ENCODE measurements at regions not wholly inside any gene's neighbourhood (a gene's known extent, or its start where the extent isn't known, plus 50 kb on each side); places are given as distances from the start of the nearest gene placed in this dataset.

DNA sequence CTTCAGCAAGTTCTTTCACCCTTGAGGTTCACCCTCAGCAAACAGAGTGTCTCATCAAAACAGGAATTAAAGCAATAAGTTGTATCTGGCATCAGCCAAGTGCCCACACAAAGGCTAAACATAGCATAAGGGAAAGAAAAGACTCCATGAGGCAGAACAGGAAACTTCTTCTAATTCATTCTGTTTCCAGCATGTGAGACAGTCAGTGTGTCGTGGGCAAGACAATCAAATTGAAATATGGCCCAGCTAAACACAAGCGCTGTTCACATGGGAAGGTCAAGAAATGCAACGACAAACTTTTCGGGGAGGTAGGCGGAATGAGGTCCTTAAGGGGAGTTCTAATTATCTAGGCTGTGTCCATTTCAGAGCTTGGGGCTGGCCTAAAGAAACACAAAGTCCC, 393.4 kb downstream of the HAPSTR1 start:
- Histone ChIP-seq H3K27ac (ENCODE audit: low read length) (no peak overlapping the region), H3K4me1 (ENCODE audit: control insufficient read depth, insufficient read depth, low read length) (no peaks in the 10 kb centered on the region), H3K27me3 (ENCODE audit: control insufficient read depth, insufficient read depth, low read length) (no peaks in the 10 kb centered on the region), H3K36me3 (ENCODE audit: control insufficient read depth, insufficient read depth, low read length) (no peaks in the 10 kb centered on the region), H3K9me3 (ENCODE audit: control insufficient read depth, insufficient read depth, low read length) (no peaks in the 10 kb centered on the region), H3K4me3 (ENCODE audit: low read length) (no peak overlapping the region)
- peaks cover 0 to 2% of the 10 kb centered on the region in 2 donors for H3K9me3 Mint-ChIP-seq
- DNase-seq (no peak), ATAC-seq (no peak)
- no peak overlapping the region for H3K27ac Mint-ChIP-seq
- H3K4me1 Mint-ChIP-seq, result no peaks in the 10 kb centered on the region
- H3K36me3 Mint-ChIP-seq, result no peaks in the 10 kb centered on the region
- intact Hi-C loops (cut with micrococcal nuclease), result no loop called here
- no peak overlapping the region for H3K4me3 Mint-ChIP-seq
- no peaks in the 10 kb centered on the region for H3K27me3 Mint-ChIP-seq (ENCODE audit: low read depth in 2 of 2)
- TF ChIP-seq, protein P1, sequence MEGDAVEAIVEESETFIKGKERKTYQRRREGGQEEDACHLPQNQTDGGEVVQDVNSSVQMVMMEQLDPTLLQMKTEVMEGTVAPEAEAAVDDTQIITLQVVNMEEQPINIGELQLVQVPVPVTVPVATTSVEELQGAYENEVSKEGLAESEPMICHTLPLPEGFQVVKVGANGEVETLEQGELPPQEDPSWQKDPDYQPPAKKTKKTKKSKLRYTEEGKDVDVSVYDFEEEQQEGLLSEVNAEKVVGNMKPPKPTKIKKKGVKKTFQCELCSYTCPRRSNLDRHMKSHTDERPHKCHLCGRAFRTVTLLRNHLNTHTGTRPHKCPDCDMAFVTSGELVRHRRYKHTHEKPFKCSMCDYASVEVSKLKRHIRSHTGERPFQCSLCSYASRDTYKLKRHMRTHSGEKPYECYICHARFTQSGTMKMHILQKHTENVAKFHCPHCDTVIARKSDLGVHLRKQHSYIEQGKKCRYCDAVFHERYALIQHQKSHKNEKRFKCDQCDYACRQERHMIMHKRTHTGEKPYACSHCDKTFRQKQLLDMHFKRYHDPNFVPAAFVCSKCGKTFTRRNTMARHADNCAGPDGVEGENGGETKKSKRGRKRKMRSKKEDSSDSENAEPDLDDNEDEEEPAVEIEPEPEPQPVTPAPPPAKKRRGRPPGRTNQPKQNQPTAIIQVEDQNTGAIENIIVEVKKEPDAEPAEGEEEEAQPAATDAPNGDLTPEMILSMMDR (IDR thresholded peaks at IDR 0.05), result no peak
- 25% methylated on average over 5 of the region's 5 CpGs for WGBS (ENCODE audit: insufficient coverage)

DNA sequence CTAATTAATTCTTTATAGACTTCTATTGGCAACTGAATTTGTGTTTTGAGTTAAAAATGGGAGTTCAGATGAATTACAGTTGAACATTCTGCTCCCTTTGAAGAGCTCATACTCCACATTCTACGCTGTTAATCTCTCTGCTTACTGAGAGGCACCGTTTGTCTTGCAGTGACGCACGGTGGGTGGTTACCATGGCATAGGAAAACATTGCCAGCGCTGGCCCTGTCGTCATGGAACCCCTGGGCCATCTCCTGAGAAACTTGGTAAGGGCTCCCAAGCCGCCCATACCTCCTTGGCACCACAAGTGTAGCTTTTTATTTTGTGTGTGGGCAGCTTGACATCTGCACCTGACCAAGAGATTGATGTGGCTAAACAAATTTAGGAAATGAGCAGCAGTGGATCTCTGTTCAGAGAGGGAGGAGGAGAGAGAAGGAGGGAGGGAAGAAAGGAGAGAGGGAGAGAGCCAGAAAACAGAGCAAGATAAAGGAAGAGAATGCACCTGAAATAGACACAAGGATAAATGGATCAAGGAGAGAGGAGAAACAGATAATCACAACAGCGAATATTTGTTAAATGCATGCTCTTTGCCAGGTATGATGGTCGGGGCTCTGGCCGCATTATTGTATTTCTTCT, 398.5 kb downstream of the HAPSTR1 start:
- Histone ChIP-seq H3K4me3 (ENCODE audit: low read length) (no peak overlapping the region), H3K36me3 (ENCODE audit: control insufficient read depth, insufficient read depth, low read length) (no peaks in the 10 kb centered on the region), H3K27me3 (ENCODE audit: control insufficient read depth, insufficient read depth, low read length) (no peaks in the 10 kb centered on the region), H3K4me1 (ENCODE audit: control insufficient read depth, insufficient read depth, low read length) (no peaks in the 10 kb centered on the region), H3K9me3 (ENCODE audit: control insufficient read depth, insufficient read depth, low read length) (no peaks in the 10 kb centered on the region), H3K27ac (ENCODE audit: low read length) (no peak overlapping the region)
- Mint-ChIP-seq H3K27ac (no peak overlapping the region), H3K36me3 (no peaks in the 10 kb centered on the region), H3K9me3 (peaks cover 0 to 5% of the 10 kb centered on the region in 2 donors), H3K4me3 (no peak overlapping the region), H3K4me1 (no peaks in the 10 kb centered on the region), H3K27me3 (ENCODE audit: low read depth in 2 of 2) (no peaks in the 10 kb centered on the region)
- TF ChIP-seq, protein P1 (IDR thresholded peaks at IDR 0.05), result no peak
- WGBS (ENCODE audit: insufficient coverage), result 74% methylated on average over 10 of the region's 10 CpGs
- no peak for DNase-seq
- intact Hi-C loops (cut with micrococcal nuclease), result no loop called here
- no peak for ATAC-seq

- no peaks in the 10 kb centered on the region for H3K27me3 ChIP-seq (ENCODE audit: control insufficient read depth, insufficient read depth, low read length)
- intact Hi-C loops (cut with micrococcal nuclease), result no loop called here
- H3K36me3 ChIP-seq (ENCODE audit: control insufficient read depth, insufficient read depth, low read length), result no peaks in the 10 kb centered on the region
- Mint-ChIP-seq H3K9me3 (peaks cover 0 to 6% of the 10 kb centered on the region in 2 donors), H3K27me3 (ENCODE audit: low read depth in 2 of 2) (no peaks in the 10 kb centered on the region), H3K36me3 (no peaks in the 10 kb centered on the region), H3K27ac (no peak overlapping the region), H3K4me3 (no peak overlapping the region), H3K4me1 (no peaks in the 10 kb centered on the region)
- no peak overlapping the region for H3K27ac ChIP-seq (ENCODE audit: low read length)
- TF ChIP-seq, protein P1 (IDR thresholded peaks at IDR 0.05), result no peak
- no peaks in the 10 kb centered on the region for H3K9me3 ChIP-seq (ENCODE audit: control insufficient read depth, insufficient read depth, low read length)
- H3K4me3 ChIP-seq (ENCODE audit: low read length), result no peak overlapping the region
- H3K4me1 ChIP-seq (ENCODE audit: control insufficient read depth, insufficient read depth, low read length), result no peaks in the 10 kb centered on the region
- no peak for DNase-seq
- WGBS (ENCODE audit: insufficient coverage), result 44% methylated on average over 2 of the region's 3 CpGs
- no peak for ATAC-seq
These were observed 404.4 kb downstream of the HAPSTR1 start for GRCh38 chr16:9495824-9496223.

GRCh38 chr16:9497750-9498149, 406.3 kb downstream of the HAPSTR1 start:
- WGBS (ENCODE audit: insufficient coverage), result 77% methylated on average over 3 of the region's 3 CpGs
- ATAC-seq, result no peak

More at GRCh38 chr16:9497750-9498149, 406.3 kb downstream of the HAPSTR1 start:
- Mint-ChIP-seq H3K36me3 (no peaks in the 10 kb centered on the region), H3K27me3 (ENCODE audit: low read depth in 2 of 2) (no peaks in the 10 kb centered on the region), H3K4me3 (no peak overlapping the region), H3K4me1 (no peaks in the 10 kb centered on the region), H3K9me3 (peaks cover 0 to 3% of the 10 kb centered on the region in 2 donors), H3K27ac (no peak overlapping the region)
- intact Hi-C loops (cut with micrococcal nuclease), result no loop called here
- Histone ChIP-seq H3K9me3 (ENCODE audit: control insufficient read depth, insufficient read depth, low read length) (no peaks in the 10 kb centered on the region), H3K27me3 (ENCODE audit: control insufficient read depth, insufficient read depth, low read length) (no peaks in the 10 kb centered on the region), H3K27ac (ENCODE audit: low read length) (no peak overlapping the region), H3K36me3 (ENCODE audit: control insufficient read depth, insufficient read depth, low read length) (no peaks in the 10 kb centered on the region), H3K4me1 (ENCODE audit: control insufficient read depth, insufficient read depth, low read length) (no peaks in the 10 kb centered on the region), H3K4me3 (ENCODE audit: low read length) (no peak overlapping the region)
- TF ChIP-seq, protein P1 (IDR thresholded peaks at IDR 0.05), result no peak
- no peak for DNase-seq
